HL-60 (cell line): ENCODE measurements at regions not wholly inside any gene's neighbourhood (a gene's known extent, or its start where the extent isn't known, plus 50 kb on each side); places are given as distances from the start of the nearest gene placed in this dataset.

Experiments
- GABPA ChIP-seq: IDR thresholded peaks from 2 replicates; pipeline ENCODE4 v1.6.1; 2012; ENCODE audit warnings: low read depth
- TF ChIP-seq, protein P1 (sequence below): IDR thresholded peaks from one replicate; pipeline ENCODE4 v1.5.1; 2011; ENCODE audit warnings: low read length, control low read depth, inconsistent platforms; ENCODE audit not compliant: insufficient read depth

DNA sequence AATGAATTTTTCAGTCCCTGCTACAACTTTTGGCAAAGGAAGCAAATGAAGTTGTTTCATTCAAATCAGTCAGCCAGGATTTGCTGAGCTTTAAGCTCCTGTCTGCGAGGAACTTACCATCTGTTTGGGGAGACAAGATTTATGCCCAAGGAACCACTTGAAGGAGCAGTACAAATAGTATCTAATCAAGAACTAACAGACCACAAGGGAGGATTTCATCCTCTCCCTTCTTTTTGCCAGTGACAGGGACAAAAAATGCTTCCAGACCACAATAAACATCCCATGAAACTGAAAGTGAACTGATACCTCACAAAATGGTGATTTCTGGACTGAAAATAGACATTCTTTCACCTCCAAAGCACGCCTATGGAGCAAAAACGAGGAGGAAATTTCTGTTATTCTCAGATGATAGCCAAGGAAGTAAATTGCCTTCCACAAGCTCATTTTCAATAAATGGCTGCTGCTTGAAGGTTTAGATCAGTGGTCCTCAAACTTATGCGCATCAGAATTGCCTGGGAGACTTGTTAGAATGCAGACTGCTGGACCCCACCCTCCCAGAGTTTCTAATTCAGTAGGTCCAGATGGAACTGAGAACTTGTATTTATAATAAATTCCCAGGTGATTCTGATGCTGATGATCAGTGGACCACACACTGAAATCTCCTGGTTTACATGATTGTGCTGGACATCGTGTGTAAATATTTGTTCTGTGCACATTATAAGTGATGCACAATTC is 202.4 kb upstream of the GADL1 start:
- TF ChIP-seq GABPA: no peak
- TF ChIP-seq, protein P1, sequence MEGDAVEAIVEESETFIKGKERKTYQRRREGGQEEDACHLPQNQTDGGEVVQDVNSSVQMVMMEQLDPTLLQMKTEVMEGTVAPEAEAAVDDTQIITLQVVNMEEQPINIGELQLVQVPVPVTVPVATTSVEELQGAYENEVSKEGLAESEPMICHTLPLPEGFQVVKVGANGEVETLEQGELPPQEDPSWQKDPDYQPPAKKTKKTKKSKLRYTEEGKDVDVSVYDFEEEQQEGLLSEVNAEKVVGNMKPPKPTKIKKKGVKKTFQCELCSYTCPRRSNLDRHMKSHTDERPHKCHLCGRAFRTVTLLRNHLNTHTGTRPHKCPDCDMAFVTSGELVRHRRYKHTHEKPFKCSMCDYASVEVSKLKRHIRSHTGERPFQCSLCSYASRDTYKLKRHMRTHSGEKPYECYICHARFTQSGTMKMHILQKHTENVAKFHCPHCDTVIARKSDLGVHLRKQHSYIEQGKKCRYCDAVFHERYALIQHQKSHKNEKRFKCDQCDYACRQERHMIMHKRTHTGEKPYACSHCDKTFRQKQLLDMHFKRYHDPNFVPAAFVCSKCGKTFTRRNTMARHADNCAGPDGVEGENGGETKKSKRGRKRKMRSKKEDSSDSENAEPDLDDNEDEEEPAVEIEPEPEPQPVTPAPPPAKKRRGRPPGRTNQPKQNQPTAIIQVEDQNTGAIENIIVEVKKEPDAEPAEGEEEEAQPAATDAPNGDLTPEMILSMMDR: no peak
